ENCODE measurements at regions not wholly inside any gene's neighbourhood (a gene's known extent, or its start where the extent isn't known, plus 50 kb on each side); places are given as distances from the start of the nearest gene placed in this dataset.
"Not testable (repeated sequence)": the region's sequence is repeated elsewhere in the genome, so short reads cannot be mapped to it uniquely, and the experiment has no call there.

- DNase-seq, result no peak
Measured at GRCh38 chr1:94668528-94668927, 127.0 kb upstream of the F3 start.

GRCh38 chr1:94667818-94668217 is 126.3 kb upstream of the F3 start:
- DNase-seq, result no peak

- DNase-seq, result no peak
Measured at GRCh38 chr1:94666797-94667196, 125.2 kb upstream of the F3 start.

- DNase-seq, result no peak
Measured at GRCh38 chr1:94661431-94661932, 119.9 kb upstream of the F3 start.

- DNase-seq, result no peak
Measured at GRCh38 chr1:94660994-94661393, 119.4 kb upstream of the F3 start.

GRCh38 chr1:94660258-94660657 is 118.7 kb upstream of the F3 start:
- no peak for DNase-seq

- DNase-seq, result not testable (repeated sequence)
Measured at GRCh38 chr1:94659202-94659601, 117.6 kb upstream of the F3 start.

- DNase-seq, result no peak
Measured at GRCh38 chr1:94658221-94658620, 116.7 kb upstream of the F3 start.

GRCh38 chr1:94657776-94658175 is 116.2 kb upstream of the F3 start:
- not testable (repeated sequence) for DNase-seq

- no peak for DNase-seq
Measured at GRCh38 chr1:94656967-94657366, 115.4 kb upstream of the F3 start.

GRCh38 chr1:94654919-94655318 is 113.4 kb upstream of the F3 start:
- no peak for DNase-seq

- DNase-seq, result no peak
Measured at GRCh38 chr1:94654459-94654858, 112.9 kb upstream of the F3 start.

- no peak for DNase-seq
Measured at GRCh38 chr1:94654031-94654430, 112.5 kb upstream of the F3 start.

- DNase-seq, result no peak
Measured at GRCh38 chr1:94653454-94653853, 111.9 kb upstream of the F3 start.

- no peak for DNase-seq
Measured at GRCh38 chr1:94651076-94651475, 109.5 kb upstream of the F3 start.

- no peak for DNase-seq
Measured at GRCh38 chr1:94650301-94650700, 108.7 kb upstream of the F3 start.

- no peak for DNase-seq
Measured at GRCh38 chr1:94648225-94649007, 106.9 kb upstream of the F3 start.

- DNase-seq, result no peak
Measured at GRCh38 chr1:94646786-94647555, 105.4 kb upstream of the F3 start.

GRCh38 chr1:94646141-94646643 is 104.6 kb upstream of the F3 start:
- no peak for DNase-seq

- no peak for DNase-seq
Measured at GRCh38 chr1:94644352-94644751, 102.8 kb upstream of the F3 start.

- DNase-seq, result no peak
Measured at GRCh38 chr1:94643819-94644218, 102.3 kb upstream of the F3 start.

GRCh38 chr1:94642617-94643321 is 101.2 kb upstream of the F3 start:
- no peak for DNase-seq

- no peak for DNase-seq
Measured at GRCh38 chr1:94641990-94642389, 100.4 kb upstream of the F3 start.
